Neural crest cell (in vitro differentiated cells): ENCODE measurements at regions not wholly inside any gene's neighbourhood (a gene's known extent, or its start where the extent isn't known, plus 50 kb on each side); places are given as distances from the start of the nearest gene placed in this dataset.

Experiments
- DNase-seq: peaks from one replicate; pipeline ENCODE4 v3.0.0; 2021; ENCODE audit warnings: low read depth, mixed read lengths, low spot score
- H3K27ac Mint-ChIP-seq: one replicate; pipeline ENCODE4 v1.8.0; 2021; ENCODE audit warnings: mild to moderate bottlenecking, mixed read lengths; ENCODE audit not compliant: unreplicated experiment
- H3K27me3 Mint-ChIP-seq: 2 replicates; pipeline ENCODE4 v1.8.0; 2021; ENCODE audit warnings: low read depth, mild to moderate bottlenecking, mixed read lengths
- H3K36me3 Mint-ChIP-seq: 2 replicates; pipeline ENCODE4 v1.8.0; 2021; ENCODE audit warnings: low read depth, mild to moderate bottlenecking, mixed read lengths
- H3K4me1 Mint-ChIP-seq: 2 replicates; pipeline ENCODE4 v1.8.0; 2021; ENCODE audit warnings: mixed read lengths
- H3K4me3 Mint-ChIP-seq: one replicate; pipeline ENCODE4 v1.8.0; 2021; ENCODE audit warnings: mild to moderate bottlenecking, mixed read lengths
- H3K9me3 Mint-ChIP-seq: 2 replicates; pipeline ENCODE4 v1.8.0; 2021; ENCODE audit warnings: mixed read lengths
- CTCF ChIP-seq: fragments of 200-600 bp; sonication (generic); conservative IDR thresholded peaks from 2 replicates; pipeline ENCODE4 v1.5.0; 2021; ENCODE audit warnings: antibody characterized with exemption, mild to moderate bottlenecking

- Mint-ChIP-seq H3K36me3 (no peaks in the 10 kb centered on the region), H3K27me3 (no peaks in the 10 kb centered on the region), H3K27ac (peak overlapping the region; percentile 36), H3K4me1 (peaks cover 23% of the 10 kb centered on the region), H3K4me3 (no peak overlapping the region), H3K9me3 (no peaks in the 10 kb centered on the region)
- DNase-seq: no peak
- TF ChIP-seq CTCF: no peak
Observed at GRCh38 chr2:6222296-6222695, 530.1 kb downstream of the SOX11 start.

GRCh38 chr2:6224267-6224666 lies 532.1 kb downstream of the SOX11 start:
- Mint-ChIP-seq H3K4me3 (no peak overlapping the region), H3K27ac (no peak overlapping the region), H3K36me3 (no peaks in the 10 kb centered on the region), H3K9me3 (no peaks in the 10 kb centered on the region), H3K4me1 (peaks cover 26% of the 10 kb centered on the region), H3K27me3 (no peaks in the 10 kb centered on the region)
- no peak for TF ChIP-seq CTCF
- DNase-seq: no peak

GRCh38 chr2:6228251-6228650 lies 536.1 kb downstream of the SOX11 start:
- TF ChIP-seq CTCF: no peak
- no peaks in the 10 kb centered on the region for H3K27me3 Mint-ChIP-seq
- peaks cover 6% of the 10 kb centered on the region for H3K9me3 Mint-ChIP-seq
- H3K36me3 Mint-ChIP-seq: no peaks in the 10 kb centered on the region
- H3K4me3 Mint-ChIP-seq: no peak overlapping the region
- H3K27ac Mint-ChIP-seq: no peak overlapping the region
- DNase-seq: no peak
- H3K4me1 Mint-ChIP-seq: peaks cover 26% of the 10 kb centered on the region

- Mint-ChIP-seq H3K4me3 (no peak overlapping the region), H3K9me3 (peaks cover 6% of the 10 kb centered on the region), H3K4me1 (peaks cover 26% of the 10 kb centered on the region), H3K27ac (no peak overlapping the region), H3K36me3 (no peaks in the 10 kb centered on the region), H3K27me3 (no peaks in the 10 kb centered on the region)
- no peak for DNase-seq
- TF ChIP-seq CTCF: no peak
Observed at GRCh38 chr2:6231166-6231565, 539.0 kb downstream of the SOX11 start.

GRCh38 chr2:6233993-6234392 lies 541.8 kb downstream of the SOX11 start:
- Mint-ChIP-seq H3K27me3 (no peaks in the 10 kb centered on the region), H3K9me3 (peaks cover 10% of the 10 kb centered on the region), H3K4me1 (peaks cover 34% of the 10 kb centered on the region), H3K27ac (no peak overlapping the region), H3K4me3 (no peak overlapping the region), H3K36me3 (peaks cover 4% of the 10 kb centered on the region)
- TF ChIP-seq CTCF: no peak
- DNase-seq: no peak

- Mint-ChIP-seq H3K4me3 (no peak overlapping the region), H3K27me3 (no peaks in the 10 kb centered on the region), H3K36me3 (peaks cover 7% of the 10 kb centered on the region), H3K4me1 (peaks cover 34% of the 10 kb centered on the region), H3K9me3 (peaks cover 11% of the 10 kb centered on the region), H3K27ac (no peak overlapping the region)
- TF ChIP-seq CTCF: no peak
- DNase-seq: no peak
Observed at GRCh38 chr2:6234702-6235101, 542.5 kb downstream of the SOX11 start.
